ENCODE measurements at regions not wholly inside any gene's neighbourhood (a gene's known extent, or its start where the extent isn't known, plus 50 kb on each side); places are given as distances from the start of the nearest gene placed in this dataset.

DNA sequence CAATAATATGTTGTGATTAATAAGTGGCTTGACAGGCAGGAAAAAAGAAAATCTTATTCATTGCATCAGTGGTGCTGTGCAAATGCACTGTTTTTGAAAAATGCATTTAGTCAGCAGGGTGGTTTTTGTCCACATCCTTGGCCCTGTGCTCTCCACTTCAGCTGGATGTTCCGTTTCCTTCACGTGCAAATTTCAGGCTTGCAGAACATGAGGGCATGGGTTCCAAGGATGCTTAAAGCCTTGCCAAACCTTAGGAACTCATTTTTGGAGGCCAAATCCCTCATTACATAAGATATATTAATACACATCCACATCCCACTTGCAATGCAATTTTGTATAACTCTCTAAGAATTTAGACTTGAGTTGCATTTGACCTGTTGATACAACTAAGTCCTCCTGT, 410.1 kb downstream of the PRDM2 start:
- TF ChIP-seq, protein P1, sequence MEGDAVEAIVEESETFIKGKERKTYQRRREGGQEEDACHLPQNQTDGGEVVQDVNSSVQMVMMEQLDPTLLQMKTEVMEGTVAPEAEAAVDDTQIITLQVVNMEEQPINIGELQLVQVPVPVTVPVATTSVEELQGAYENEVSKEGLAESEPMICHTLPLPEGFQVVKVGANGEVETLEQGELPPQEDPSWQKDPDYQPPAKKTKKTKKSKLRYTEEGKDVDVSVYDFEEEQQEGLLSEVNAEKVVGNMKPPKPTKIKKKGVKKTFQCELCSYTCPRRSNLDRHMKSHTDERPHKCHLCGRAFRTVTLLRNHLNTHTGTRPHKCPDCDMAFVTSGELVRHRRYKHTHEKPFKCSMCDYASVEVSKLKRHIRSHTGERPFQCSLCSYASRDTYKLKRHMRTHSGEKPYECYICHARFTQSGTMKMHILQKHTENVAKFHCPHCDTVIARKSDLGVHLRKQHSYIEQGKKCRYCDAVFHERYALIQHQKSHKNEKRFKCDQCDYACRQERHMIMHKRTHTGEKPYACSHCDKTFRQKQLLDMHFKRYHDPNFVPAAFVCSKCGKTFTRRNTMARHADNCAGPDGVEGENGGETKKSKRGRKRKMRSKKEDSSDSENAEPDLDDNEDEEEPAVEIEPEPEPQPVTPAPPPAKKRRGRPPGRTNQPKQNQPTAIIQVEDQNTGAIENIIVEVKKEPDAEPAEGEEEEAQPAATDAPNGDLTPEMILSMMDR (IDR thresholded peaks at IDR 0.05; ENCODE audit: insufficient read depth, low read length, missing control alignments) = no peak
- CTCF ChIA-PET = interaction anchor here (1.4 kb wide), 1 partner anchor 12 kb away, joined by 3 read pairs; no protein-coding TSS in a partner anchor
- no peak for DNase-seq (ENCODE audit: low read depth, low spot score)
- H3K4me3 ChIP-seq (ENCODE audit: low read depth, low read length) = no peak overlapping the region
- POLR2A ChIA-PET = no interaction called here

DNA sequence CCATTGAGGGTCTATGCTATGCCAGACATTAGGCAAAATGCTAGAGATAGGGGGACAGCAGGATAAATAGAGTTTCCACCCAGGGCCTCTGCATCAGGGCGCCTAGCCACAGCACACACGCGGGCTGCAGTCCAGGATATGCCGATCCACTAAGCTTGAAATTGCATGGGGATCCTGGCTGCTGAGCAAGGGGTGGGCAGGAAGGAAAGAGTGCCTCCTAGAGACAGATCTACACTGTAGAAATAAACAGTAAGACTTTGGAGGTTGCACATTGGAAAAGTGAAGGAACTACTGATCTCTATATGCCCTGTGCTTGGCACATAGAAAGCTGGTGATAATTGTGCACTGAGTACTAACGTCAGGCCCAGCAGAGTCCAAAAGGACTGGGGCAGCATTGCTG, 411.1 kb downstream of the PRDM2 start:
- no peak for DNase-seq (ENCODE audit: low read depth, low spot score)
- TF ChIP-seq, protein P1 (IDR thresholded peaks at IDR 0.05; ENCODE audit: insufficient read depth, low read length, missing control alignments) = no peak
- no peak overlapping the region for H3K4me3 ChIP-seq (ENCODE audit: low read depth, low read length)
- ChIA-PET CTCF (no interaction called here), POLR2A (no interaction called here)

DNA sequence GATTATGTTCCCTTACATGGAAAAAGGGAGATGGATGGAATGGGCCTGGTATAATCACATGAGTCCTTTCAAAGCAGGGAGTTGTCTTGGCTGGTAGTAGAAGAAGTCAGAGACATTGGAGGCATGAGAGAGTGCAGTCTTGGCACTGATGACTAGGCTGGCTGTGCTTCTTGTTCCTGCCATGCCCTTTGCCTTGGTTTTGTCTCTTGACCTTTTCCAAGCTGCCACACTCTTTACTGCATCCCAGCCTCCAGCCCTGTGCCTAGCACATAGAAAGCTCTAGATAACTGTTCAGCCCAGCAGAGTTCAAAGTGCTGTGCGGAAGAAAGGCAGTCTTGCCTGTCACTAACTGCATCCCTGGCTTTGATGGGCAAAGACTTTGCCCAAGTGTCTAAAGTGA, 412.6 kb downstream of the PRDM2 start:
- CTCF ChIA-PET = interaction anchor here (1.3 kb wide), 1 partner anchor 934 kb away, joined by 4 read pairs; no protein-coding TSS in a partner anchor
- POLR2A ChIA-PET = no interaction called here
- DNase-seq (ENCODE audit: low read depth, low spot score) = no peak
- H3K4me3 ChIP-seq (ENCODE audit: low read depth, low read length) = no peak overlapping the region
- TF ChIP-seq, protein P1 (IDR thresholded peaks at IDR 0.05; ENCODE audit: insufficient read depth, low read length, missing control alignments) = no peak

DNA sequence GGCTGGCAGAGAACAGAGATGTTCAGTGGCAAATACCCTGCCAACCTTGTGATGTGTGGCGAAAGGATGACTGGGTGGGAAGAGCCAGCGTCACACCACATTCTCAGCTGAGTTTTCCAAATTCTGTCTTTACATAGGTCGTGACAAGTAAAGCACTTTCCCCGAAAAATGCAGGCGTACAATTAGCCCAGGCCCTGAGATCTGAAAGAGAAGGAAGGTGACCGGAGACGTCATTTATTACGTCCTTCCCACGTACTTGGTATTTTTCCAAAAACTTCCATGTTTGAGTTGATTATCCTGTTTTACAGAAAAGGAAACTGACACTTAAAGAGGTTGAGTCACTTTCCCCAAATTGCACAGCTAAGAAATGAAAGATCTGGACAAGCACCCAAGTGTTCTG, 413.3 kb downstream of the PRDM2 start:
- ChIA-PET CTCF (interaction anchor here (0.8 to 1.3 kb wide), 2 partner anchors 9 to 934 kb away, joined by 3 to 4 read pairs; no protein-coding TSS in a partner anchor), POLR2A (no interaction called here)
- no peak for DNase-seq (ENCODE audit: low read depth, low spot score)
- TF ChIP-seq, protein P1 (IDR thresholded peaks at IDR 0.05; ENCODE audit: insufficient read depth, low read length, missing control alignments) = no peak
- H3K4me3 ChIP-seq (ENCODE audit: low read depth, low read length) = no peak overlapping the region

DNA sequence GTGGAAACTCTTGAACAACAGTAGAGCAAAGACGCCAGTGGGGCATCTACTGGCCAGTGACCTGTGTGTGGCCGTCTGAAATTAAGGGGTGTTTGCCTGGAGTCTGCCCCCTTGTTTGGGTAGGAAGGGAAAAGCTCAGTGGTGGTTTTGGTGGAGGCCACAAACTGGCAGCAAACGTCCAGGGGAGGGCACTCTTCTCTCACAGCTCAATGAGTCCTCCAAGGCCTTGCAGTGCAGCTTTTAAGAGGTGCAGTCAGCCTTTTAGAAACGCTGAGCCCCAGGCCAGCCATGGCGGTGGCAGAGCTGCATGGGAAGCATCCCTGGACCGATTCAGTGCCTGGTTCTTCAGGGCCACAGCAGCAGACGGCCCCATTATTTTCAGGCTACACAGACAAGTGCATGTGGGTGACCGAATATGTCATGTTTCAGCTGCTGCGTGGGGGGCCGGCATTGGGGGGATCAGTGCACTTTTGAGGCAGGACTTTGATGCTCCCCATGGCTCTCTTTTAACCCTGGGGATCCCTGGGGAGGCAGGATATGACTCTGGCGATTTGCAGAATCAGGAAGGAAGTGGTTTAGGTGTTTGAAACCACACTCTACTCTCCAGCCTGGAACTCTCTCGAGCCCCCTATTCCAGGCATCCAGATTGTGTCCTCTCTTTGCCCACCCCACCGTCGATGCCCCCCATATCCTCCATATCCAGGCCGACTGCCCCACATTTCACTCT, 414.0 kb downstream of the PRDM2 start:
- TF ChIP-seq, protein P1 (IDR thresholded peaks at IDR 0.05; ENCODE audit: insufficient read depth, low read length, missing control alignments) = peak; percentile 41
- POLR2A ChIA-PET = no interaction called here
- CTCF ChIA-PET = interaction anchor here (0.8 to 1.3 kb wide), 2 partner anchors 10 to 933 kb away, joined by 3 to 4 read pairs; no protein-coding TSS in a partner anchor
- no peak overlapping the region for H3K4me3 ChIP-seq (ENCODE audit: low read depth, low read length)
- DNase-seq (ENCODE audit: low read depth, low spot score) = no peak

DNA sequence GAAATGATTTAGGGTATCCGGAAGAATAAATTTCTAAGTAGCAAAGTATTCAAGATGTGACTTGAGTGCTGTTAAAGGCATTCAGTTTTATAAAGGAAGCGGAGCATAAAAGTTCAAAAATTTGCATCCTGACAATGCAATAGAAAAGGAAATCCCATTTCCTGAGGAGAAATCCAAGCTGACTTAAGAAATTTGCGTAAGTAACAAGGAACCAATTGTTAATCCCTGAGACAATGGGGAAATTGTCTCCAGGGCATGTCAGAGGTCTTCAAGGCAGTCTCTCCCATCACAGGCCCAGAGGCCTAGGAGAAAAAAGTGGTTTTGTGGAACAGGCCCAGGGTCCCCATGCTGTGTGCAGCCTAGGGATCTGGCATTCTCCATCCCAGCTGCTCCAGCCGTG, 416.0 kb downstream of the PRDM2 start:
- no peak for DNase-seq (ENCODE audit: low read depth, low spot score)
- ChIA-PET CTCF (no interaction called here), POLR2A (no interaction called here)
- TF ChIP-seq, protein P1 (IDR thresholded peaks at IDR 0.05; ENCODE audit: insufficient read depth, low read length, missing control alignments) = no peak
- H3K4me3 ChIP-seq (ENCODE audit: low read depth, low read length) = no peak overlapping the region
